Kasumi-1 (cell line): ENCODE measurements at regions not wholly inside any gene's neighbourhood (a gene's known extent, or its start where the extent isn't known, plus 50 kb on each side); places are given as distances from the start of the nearest gene placed in this dataset.

ENCODE experiments used
- DNase-seq, 2 experiments: peaks; one replicate each; lab custom pipeline; 2025; lab: John Stamatoyannopoulos, UW

DNA sequence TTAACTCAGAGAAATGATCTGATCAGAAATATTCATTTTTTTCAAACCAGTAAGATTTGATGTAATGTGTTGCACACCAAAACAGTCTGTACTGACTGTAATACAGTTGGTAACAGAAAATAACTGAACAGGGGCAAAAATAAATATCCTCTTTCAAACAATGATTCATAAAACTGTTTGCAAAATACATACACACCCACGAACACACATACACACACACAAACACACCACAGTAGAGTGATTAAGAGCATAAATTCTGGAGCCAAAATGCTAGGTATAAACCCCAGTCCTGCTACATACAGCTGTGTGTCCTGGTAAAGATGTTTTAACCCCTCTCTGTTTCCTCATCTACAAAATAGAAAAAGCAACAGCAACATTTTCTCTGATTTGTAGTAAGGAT, 376.6 kb downstream of the PDGFC start:
- DNase-seq = no peak

DNA sequence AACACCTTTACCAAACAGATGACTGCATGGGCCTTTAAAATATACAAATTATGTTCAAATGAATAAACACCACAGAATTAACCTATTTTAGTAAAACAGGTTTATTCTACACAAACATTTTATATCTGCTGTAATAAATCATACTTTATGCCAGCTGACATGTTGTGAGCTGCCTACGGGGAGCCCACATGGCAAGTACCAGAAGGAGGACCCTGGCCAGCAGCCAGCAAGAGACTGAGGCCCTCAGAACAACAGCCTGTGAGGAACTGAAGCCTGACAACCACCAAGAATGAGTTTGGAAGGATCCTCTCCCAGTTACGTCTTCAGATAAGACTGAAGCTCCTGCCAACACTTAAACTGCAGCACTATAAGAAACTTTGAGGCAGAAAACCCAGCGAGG, 377.0 kb downstream of the PDGFC start:
- no peak for DNase-seq

DNA sequence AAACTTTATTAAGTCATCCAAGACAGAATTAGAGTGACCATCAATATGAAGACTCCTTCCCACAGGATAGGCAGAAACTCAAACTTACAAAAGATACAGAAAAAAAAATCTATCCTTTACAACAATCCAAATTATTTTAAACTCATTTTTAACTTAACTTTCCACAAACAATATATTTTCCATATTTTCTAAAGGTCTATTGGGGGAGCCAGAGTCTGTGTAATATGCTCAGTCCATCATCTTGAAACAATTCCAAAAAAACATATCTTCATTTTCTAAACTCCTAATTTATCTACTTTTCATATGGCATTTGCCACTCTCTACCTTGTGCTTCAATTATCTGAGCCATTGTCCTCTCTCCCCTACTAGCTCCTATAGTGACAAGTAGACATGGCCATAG, 378.1 kb downstream of the PDGFC start:
- no peak for DNase-seq

DNA sequence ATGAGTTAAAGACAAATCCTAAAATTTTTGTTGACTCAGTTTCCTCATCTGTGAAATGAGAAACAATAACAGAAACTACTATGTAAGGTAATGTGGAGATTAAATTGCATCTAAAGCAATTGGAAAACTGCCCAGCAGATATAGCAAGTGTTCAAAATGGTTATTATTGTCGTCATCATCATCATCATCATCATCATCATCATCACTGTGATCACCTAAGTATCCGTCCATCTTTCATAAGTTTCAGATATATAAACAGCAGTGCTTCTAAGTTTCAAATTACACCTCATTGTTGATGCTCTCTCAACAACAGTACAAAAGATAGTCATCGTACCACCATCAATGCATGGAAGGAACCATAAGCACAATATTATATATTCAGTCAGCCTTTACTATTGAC, 379.9 kb downstream of the PDGFC start:
- DNase-seq = no peak

DNA sequence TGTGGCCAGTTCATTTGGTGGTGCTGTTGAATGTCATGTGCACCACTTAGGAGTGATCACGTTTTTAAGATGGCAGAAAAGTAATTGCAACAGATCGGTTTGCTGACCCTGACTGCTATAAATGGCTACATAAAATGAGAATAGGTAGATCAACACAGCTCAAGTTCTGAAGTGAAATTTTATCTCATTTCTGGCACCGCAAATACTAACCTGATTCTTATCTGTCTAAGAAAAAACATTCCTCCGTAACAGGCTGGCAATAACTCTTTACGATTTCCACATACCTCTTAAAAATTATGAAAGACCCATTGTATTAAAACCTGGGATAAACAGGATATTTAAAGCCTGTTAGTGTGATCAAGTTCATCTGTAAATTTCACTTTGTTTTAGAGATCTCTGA, 387.5 kb downstream of the PDGFC start:
- DNase-seq = no peak

DNA sequence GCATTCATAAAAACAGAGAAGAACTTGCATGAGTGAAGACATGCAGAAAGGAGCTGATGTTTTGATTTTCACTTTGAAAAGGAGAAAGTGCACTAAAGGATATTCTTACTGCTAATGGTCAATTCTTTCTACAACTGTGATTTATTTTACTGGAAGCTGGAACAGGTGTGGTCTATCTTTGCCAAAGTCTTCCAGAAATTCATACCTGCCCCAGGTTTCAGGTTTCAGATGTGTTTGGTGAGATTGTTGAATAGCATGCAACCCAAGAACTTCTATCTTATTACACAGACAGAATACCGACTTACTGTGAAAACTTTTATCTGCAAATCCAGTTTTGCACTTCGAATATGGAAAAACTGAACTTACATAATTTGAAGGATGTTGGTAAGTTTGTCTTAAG, 388.3 kb downstream of the PDGFC start:
- DNase-seq = no peak

DNA sequence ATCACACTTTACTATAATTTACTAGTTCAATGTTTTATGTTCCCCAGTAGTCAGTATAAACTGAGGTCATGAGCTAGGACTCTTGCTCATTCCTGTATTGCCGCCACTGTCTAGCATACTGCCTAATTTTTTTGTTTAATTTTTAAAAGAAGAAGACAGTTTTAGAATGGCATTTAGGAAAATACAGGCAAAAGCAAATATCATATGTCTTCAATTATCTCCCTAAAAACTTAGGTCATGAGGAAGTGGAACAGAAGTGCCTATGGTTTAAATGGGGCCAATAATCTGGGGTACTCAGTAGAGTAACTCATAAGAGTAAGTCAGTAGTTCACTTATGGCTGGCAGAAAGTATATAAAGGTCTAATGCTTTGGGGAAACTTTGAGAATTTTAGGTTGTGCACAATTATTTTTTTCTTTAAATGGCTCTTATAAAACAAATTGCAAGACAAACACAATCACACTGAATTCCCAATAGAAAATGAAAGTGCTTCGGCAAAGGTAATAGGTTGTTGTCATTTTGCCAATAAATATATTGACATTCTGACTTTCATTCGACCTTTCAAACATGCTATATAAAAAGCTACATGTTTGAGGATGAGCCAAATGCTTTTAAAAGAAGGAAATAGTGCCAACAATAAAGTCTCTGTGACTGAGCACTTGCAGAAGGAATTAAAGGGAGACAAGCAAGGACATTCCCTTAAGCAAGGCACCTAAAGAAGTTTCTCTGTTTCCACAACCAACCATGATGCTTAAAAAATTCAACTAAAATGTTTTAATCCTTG, 390.1 kb downstream of the PDGFC start:
- DNase-seq = no peak

DNA sequence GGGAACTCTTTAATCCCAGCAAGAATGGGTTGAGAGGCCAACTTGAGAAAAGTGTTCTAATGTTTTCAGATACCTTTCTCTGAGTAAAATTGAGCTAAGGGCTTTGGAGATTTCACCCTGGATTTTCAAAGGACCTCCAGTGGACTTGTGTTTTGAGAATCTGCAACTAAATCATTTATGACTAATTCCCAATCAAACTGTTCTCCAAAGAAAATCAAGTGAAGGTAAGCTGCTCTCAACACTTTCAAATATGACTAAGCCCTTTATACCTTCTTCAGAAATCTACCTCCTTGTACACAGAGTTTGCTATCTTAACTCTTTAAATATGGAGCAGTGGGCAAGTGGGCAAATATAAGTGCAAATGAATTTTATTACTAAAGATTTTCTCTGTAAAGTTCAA, 392.9 kb downstream of the PDGFC start:
- no peak for DNase-seq

DNA sequence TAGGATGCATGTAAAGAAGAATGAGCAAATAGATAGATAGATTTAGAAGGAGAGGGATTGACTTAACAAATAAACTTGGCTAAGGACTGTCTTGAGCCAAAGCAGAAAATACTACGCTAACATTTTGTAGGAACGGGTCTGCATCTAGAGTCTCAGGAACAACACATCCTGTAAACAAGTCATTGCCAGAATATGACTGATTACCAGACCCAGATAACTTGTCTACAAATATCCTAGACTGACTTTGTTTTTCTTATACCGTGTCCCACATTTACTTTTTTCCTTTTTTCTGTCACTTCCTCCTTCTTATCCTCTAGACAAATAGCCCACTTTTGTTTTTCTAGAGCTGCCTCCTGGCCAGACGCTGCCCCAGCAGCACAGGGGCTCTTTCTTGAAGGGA, 393.6 kb downstream of the PDGFC start:
- DNase-seq = no peak

DNA sequence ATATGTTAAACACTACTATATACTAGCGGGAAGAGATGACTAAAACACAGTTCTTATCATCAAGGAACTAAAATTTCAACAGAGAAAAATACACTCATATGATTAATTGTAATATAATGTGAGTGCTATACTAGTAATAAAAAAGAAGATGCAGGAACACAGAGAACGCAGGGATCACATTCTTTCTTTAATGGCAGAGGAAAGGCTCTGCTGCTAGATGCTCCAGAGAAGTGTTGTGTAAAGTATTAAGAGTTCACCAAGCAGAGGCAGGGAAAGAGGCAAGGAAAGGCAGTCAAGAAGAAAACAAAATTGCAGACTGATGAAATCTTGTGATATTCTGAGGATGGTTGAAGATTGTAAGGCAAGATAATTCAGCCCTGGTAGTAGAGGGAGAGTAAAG, 394.7 kb downstream of the PDGFC start:
- DNase-seq = no peak

DNA sequence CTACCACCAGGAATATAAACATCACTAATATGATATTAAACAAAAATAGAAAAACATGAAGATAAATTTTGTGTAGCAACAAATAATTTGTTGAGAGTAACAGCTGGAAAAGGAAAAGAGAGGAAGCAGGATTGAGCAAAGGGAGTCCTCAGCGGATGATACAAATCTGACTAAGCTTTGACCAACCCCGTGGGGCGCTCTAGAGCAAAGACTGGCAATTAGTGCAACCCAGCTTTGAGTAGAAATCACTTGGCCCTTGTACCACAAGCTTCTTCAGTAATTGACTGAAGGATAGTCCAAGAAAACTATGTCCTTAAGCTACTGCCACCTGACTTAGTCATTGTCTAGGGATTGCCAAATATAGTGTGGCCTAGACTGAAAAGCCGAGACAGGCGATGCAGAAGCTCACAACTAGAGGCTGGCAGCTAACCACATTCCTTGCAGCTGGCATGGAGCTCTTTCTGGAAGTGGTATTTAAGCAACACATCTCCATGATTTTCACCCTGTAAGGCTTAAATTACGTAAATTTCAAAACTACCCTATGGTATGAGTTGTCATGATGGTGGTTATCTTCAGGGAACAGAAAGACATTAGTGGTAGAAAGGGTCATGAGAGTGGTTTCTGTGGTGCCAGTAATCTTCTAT, 396.0 kb downstream of the PDGFC start:
- no peak for DNase-seq

DNA sequence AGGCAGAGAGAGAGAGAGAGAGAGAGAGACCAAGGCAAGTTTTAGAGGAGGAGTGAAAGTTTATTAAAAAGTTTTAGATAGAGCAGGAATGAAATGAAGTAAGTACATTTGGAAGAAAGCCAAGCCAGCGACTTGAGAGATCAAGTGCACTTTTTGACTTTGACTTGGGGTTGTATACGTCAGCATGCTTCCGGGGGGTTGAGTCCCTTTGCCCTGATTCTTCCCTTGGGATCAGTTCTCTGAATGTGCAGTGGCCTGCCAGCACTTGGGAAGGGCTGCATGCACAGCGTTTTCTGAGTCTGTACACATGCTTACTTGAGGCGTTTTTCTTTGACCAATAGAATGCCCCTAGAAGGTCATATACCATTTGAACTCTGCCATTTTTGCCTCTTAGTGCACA, 400.5 kb downstream of the PDGFC start:
- no peak for DNase-seq

DNA sequence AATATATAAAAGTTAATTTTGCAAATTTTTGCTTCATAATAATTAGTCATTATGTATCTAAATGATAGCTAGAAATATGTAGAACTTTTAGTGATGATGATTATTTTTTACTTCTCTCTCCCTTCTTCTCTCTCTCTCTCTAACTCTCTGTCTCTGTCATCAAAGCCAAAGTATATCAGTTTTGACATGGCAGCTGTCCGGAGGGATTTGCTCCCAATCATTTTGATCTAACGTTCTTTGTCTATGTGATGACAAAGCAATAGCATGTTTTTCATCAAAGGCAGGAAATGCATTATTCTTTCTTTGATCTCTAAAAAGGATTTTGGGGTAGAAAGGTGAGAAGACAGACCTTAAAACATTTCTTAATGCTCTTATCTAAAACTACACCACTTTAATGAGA, 402.1 kb downstream of the PDGFC start:
- no peak for DNase-seq

DNA sequence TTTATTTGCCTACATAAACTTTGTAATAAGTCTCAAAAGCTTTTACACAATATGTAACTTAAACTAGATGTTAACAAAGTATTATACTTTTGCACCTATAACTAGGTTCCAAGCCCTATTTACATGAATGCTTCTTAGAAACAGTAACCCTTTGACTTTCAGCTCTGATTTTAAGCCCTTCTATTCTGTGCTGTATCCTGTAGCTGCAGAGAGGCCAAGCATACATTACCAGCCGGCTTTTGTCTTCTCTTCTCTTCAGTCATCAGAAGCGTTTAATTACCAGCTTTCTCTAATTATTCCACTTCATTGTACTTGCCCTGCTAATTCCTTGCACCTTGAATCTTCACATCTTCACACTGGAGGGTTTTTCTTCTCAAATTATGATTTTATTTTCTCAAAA, 403.1 kb downstream of the PDGFC start:
- no peak for DNase-seq

DNA sequence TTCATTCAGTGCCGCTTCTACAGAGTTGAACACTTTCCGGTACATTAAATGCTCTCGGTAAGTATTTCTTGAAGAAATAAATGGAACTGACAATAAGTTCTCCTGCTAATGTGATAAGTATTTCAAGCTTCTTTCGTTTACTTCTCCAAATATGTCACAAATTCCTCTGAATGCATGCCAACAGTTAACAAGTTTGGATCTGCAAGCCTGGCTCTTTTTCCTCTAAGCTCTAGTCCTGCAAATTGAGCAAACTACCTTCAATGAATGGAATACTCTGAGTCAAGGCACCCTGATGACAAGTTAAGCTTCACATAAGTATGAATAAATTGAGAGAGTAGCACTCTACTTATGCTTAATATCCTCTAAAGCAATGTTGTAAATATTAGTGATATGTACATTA, 403.6 kb downstream of the PDGFC start:
- no peak for DNase-seq

DNA sequence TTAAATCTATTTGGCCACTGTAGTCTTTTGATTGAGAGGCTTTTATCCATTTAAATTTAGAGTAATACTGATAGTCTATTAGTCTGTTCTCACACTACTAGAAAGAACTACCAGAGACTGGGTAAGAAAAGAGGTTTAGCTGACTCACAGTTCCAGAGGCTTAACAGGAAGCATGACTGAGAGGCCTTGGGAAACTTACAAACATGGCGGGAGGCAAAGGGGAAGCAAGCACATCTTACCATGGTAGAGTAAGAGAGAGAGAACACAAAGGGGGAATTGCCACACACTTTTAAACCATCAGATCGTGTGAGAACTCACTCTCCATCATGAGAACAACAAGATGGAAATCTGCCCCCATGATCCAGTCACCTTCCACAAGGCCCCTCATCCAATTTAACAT, 410.9 kb downstream of the PDGFC start:
- peak; percentile 33 to 57 for DNase-seq

DNA sequence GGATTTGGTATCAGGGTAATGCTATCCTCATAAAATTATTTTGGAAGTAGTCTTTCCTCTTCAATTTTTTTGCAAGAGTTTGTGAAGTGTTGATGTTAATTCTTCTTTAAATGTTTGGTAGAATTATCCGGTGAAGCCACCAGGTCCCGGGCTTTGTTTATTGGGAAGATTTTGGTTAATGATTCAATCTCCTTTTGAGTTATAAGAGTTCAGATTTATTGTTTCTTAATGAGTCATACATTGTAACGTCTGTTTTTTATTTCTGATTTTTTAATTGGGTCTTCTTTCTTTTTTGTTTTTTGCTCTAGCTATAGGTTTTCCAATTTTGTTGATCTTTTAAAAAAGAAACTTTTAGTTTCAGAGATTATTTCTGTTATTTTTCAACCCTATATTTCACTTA, 412.3 kb downstream of the PDGFC start:
- no peak for DNase-seq

DNA sequence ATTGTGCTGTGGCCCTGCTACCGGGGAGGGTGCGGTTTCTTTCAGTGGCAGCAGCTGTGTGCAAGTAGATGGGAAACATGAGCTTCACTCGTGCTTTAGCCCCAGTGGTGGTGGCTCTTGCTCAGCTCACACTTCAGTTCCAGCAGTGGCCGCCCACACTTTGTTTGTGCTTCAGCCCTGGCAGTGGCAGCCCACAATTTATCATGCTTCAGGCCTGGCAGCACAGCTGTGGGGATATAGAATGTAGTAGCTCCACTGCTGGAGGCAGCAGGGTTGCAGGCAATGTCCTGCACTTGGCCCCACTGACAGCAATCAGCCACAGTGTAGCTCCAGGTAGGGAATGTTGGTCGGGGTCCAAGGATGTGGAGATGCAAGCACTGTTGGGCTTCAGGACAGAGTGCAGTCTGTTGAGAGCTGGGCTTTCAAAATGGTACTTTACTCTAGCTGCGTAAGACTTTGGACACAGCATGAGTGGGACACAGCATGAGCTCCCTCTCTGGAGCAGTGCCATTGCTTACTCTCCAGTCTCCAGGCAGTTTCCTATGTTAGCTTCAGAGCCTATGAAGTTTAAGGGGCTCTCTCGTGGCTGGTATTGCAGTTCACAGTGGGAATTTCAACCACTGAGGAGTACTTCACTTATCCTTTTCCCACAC, 413.1 kb downstream of the PDGFC start:
- no peak for DNase-seq

DNA sequence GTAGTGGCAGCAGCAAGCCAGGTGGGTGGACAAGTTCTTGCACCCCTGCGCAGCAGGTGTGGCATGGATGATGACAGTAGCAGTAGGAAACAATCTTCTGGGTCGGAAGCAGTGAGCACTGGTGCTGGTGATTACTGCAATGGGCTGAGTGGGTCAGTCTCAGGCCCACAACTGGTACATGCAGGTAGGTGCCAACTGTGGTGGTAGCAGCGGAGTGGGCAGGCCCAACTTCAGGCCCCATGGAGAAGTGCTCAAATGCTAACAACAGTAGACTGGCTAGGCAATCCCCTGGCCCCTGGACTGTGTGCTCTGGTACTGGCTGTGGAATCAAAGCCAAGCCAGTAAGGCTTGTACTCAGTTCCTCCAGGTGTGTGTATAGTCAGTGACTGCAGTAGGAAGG, 413.7 kb downstream of the PDGFC start:
- DNase-seq = no peak

DNA sequence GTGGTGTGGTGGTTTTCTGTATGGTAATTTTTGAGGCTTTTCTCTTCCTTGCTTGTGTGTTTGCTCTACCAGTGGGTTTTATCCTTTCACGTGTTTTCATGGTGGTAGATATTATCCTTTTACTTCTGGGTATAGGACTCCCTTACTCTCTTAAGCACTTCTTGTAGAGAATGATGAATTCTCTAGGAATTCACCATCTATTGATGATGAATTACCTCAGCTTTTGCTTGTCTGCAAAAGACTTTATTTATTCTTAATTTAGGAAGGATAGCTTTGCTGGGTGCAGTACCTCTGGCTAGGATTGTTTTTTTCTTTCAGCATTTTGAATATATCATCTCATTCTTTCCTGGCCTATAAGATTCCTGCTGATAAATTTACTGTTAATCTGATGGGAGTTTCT, 415.3 kb downstream of the PDGFC start:
- no peak for DNase-seq

DNA sequence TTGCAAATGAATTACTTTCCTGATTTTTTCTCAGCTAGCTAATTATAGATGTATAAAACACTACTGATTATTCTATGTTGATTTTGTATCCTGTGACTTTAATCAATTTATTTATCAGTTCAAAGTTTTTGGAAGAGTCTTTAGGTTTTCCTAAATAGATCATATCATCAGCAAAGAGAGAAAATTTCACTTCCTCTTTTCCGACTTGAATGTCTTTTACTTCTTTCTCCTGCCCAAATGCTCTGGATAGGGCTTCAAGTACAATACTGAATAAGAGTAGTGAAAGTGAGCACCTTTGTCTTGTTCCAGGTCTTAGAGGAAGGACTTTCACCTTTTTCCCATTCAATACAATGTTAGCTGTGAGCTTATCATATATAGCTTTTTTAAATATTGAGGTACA, 417.9 kb downstream of the PDGFC start:
- DNase-seq = peak; percentile 19 to 56

DNA sequence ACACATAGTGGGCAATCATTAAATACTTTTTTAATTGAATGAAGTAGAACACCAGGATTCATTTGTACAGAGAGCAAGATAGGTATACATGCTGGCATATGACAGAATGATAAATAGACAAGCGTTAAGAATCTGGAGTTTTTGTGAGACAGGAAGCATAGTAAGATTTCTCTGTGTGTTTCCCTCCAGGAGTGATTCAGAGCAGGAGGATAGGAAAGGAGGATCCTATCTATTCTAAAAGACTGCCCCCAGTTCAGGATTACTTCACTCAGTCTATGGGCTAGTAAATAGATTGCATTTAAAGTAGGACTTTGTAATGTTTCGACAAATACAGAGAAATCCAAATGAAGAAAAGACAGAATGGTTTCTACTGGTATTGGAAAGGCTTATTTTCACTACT, 423.7 kb downstream of the PDGFC start:
- DNase-seq = no peak

DNA sequence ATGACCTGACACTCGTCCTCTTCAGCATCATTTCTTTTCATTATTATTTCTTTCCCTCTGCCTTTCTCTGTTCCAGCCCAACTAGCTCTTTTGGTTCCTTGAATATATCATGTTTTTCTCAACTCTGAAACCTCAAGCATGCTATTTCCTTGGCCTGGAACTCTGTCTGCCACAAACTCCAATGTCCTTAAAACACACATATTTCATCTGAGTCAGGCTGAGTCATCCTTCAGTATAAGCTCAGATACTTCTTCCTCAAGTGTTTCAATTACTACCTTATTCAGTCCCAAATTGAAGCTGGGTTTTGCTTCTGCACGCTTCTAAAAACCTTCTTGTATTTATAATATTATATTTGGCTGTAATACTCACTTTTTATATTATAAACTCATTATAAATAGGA, 424.2 kb downstream of the PDGFC start:
- DNase-seq = peak; percentile 48 to 54
